DMS114 treated with DMSO at 0.1 percent for 48 hours (cell line): ENCODE measurements at regions not wholly inside any gene's neighbourhood (a gene's known extent, or its start where the extent isn't known, plus 50 kb on each side); places are given as distances from the start of the nearest gene placed in this dataset.
"Not testable (repeated sequence)": the region's sequence is repeated elsewhere in the genome, so short reads cannot be mapped to it uniquely, and the experiment has no call there.

Source experiments
- DNase-seq: peaks from one replicate; lab custom pipeline; 2025; ENCODE audit not compliant: unreplicated experiment; lab: John Stamatoyannopoulos, UW

DNA sequence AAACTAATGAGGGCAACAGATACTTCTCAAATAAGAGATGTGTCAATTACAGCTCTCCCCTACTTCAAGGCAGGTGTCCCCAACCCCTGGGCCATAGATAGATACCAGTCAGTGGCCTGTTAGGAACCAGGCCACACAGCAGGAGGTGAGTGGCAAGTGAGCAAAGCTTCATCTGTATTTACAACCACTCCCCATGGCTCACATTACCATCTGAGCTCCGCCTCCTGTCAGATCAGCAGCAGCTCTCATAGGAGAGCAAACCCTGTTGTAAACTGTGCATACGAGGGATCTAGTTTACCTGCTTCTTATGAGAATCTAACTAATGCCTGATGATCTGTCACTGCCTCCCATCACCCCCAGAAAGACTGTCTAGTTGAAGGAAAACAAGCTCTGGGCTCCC is 422.1 kb downstream of the GJA1 start:
- no peak for DNase-seq

DNA sequence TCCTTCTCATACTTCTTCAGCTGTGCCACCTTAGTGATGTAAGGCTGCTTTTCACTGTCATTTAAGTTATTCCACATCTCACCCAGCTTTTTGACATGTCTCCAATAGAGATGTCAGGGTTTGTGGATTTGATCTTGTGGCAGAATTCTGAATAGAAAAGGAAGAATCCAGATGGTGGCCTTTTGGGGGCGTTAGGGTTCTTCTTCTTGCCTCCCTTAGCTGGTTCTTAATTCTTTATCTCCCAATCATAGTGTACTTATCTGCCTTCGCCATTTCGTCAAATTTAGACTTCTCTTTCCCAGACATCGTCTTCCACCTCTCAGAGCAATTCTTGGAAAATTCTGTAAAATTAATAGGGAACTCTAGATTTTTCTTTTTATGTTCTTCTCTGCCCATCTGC is 422.9 kb downstream of the GJA1 start:
- no peak for DNase-seq

DNA sequence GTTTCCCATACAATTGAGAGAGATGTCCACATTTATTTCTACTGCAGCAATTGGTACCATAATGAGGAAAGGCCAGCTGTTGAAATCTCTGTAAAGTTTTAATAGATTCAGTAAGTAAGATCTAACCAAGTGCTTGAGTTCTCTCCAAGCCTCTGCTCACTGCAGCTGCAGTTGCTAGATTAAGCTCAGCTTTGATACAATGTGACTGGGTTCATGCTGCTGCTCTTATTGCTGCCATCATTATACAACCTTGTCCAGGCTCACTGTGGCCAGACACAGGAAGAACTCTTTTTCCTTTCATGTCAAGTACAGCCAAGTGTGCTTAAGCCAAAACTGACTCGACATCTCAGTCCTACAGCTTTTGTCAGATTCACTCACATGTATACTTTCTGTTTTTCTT is 423.5 kb downstream of the GJA1 start:
- no peak for DNase-seq

DNA sequence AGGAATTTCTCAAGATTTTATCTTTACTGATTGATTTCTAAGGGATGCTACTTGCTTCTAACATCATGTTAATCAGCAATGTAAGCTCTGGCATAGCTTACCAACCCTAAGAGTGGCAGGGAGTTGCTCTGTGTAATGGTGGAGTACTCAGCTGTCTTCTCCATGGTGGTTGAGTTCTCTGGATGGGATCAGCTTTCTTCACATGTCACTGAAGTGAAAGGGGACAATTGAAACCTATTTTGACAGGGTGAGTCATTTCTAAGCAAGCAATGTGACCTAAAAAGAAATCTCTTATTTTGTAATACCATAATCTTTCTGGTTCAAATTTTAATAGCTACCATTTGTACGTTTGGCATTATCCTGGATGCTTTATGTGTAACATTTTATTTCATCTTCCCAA is 430.4 kb downstream of the GJA1 start:
- no peak for DNase-seq

DNA sequence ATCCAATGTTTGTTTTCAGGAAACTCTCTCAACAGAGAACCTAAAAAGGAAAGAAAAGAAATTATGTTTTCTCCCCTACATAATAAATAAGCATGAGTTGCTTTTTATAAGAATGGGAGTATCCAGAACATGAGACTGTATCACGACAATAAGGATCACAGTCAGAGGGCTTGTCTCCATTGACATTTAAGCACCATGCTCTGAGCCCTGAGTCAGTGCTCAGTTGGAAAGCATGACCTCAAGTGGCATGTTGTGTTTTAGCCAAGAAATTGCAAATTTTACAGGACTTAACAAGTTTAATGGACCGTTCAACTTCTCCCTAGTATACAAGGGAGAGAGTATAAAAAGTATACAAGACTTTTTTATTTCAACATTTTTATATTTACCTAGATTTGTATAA is 431.6 kb downstream of the GJA1 start:
- DNase-seq: no peak

DNA sequence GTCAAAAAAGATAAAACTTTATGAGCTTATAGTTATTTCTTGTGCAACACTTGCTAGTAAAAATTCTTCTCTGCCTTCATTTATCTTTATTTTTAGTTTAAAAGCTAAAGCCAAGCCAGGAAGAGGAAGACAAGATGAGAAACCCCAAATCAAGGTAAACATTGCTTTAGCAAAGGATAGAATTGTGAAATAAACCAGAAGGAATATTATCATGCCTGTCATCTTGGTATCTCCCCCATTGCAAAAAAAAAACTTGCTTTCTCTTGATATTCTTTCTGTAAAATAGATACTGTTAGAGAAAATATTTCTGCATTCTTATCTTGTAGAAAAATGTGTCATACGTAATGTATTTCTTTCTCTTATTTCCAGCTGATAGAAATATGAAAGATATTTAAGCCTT is 432.8 kb downstream of the GJA1 start:
- no peak for DNase-seq

DNA sequence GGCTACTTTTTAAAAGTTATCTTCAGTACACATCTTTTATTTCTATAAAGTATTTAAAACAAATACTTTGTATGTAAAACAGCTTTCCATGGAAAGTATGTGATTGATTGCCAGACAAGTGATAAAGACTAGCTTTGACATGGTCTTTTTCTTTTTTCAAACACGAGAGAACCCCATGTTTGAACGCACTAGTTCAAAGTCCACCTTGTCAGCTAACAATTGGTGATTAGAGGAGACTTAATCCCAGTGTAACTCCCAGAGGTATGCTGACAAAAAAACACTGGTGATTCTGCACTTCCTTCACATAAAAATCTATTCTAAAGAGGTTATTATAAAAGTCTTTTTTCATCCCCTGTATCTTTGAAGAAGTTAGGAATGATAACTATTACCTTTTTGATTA is 438.1 kb downstream of the GJA1 start:
- DNase-seq: no peak

DNA sequence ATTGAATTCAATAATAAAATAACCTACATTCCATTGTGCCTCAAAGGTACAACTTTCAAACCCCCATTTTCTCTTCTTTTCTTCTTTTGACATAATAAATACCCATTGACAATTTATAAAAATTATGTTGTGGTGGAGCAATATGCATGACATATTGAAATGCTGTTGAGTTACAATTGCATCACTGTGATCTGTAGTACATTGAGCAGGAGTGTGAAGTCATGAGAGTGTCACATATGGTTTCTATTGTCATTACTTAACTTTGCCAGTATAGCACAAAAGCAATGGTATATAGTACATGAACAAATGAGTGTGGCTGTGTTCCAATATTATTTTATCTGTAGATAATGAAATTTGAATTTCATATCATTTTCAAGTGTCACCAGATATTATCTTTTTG is 441.3 kb downstream of the GJA1 start:
- DNase-seq: no peak

DNA sequence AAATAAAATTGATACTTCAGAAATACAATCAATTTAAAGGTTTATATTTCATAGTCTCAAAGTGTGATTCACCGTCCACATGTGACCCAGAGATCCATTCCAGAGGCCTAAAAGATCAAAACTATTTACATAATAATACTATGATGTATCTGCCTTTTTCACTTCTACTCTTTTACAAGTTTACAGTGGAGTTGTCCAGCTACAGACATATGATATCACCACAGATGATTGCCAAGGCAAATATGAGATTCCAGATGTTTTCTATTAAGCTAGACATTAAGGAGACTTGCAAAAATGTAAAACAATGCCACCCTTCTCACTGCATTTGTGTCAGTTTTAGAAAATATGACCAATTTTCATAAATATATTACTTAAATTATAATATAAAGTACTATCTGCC is 443.7 kb downstream of the GJA1 start:
- DNase-seq: no peak

DNA sequence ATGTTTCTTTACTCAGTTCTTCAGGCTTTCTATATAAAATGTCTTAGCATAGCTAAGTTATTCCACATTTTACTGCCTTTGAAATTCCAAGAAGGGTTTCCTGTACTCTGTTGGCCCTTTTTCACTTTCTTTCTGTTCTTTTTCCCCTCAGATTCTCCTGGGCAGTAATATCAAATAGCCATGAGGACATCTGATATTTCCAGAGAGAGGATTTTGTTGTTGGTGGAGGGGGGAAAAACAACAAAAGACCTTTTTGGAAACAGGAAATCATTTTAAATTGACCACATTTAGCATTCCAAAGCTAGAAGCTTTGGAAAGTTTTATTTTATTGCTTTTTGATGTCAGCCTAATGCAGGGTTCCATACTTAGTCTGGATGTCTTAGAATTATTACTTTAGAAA is 445.4 kb downstream of the GJA1 start:
- no peak for DNase-seq

DNA sequence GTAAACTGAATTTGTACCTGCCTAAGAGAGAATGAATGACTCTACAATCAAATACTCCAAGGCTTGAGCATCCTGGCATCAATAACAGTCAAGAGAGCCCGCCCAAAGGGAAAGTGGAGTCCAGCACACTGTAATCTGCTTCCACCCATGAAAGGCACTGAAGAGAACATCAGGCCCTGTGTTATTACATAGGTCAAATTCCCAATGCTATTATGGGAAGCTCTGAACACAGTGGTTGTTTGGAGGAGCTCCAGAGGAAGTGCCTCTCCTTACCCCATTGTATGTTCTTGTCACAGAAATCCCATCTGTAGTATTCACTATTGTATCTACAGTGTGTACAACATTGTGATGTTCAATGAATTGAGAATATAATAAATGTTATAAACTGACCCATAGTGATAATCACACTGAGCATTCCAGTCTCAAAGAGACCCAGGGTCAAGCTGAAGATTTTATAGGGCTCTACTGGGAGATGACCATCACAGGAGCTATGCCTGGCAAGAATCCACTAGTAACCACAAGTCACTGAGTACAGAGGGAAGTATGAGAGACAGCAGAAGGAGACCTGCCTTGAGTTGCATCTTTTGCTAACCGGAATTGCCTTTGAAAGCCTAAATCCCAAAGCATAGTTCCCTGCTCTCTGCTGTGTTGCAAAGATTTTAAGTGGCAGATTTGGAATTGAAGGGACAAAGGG is 446.7 kb downstream of the GJA1 start:
- no peak for DNase-seq

DNA sequence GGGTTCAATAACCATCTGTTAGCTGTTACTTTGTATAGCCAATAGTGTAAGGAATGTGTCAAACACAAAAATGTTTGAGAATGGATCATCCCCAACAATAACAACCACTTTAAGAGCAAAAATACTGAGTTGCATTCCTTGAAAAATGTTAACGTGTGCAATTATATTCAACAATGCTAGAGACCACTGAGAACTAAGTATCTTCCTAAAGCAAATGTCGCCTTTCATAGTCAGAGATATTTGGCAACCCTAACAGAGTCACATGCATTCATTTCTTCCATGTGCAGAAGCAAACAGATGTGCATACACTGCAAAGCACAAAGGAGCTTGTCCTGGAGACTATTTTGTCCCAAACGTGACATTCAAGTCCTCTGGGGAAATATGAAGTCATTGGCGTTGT is 448.6 kb downstream of the GJA1 start:
- no peak for DNase-seq

DNA sequence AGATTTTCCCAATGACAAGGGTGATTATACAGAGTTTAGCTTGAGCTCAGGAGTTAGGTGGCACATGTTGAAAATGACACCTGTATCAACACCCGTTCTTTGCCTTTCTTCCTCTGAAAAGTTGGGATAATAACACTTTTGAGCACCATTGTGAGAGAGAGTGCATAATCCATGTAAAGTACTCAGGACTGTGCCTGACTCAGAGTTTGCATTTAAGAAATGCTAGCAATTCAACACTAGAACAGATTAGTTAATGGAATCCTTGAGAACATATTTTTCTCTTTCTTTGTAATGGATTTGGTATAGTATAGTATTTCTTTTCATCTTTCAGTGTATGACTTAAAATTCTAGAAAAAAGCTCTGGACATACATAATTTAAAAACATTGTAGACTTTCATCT is 449.2 kb downstream of the GJA1 start:
- DNase-seq: no peak

DNA sequence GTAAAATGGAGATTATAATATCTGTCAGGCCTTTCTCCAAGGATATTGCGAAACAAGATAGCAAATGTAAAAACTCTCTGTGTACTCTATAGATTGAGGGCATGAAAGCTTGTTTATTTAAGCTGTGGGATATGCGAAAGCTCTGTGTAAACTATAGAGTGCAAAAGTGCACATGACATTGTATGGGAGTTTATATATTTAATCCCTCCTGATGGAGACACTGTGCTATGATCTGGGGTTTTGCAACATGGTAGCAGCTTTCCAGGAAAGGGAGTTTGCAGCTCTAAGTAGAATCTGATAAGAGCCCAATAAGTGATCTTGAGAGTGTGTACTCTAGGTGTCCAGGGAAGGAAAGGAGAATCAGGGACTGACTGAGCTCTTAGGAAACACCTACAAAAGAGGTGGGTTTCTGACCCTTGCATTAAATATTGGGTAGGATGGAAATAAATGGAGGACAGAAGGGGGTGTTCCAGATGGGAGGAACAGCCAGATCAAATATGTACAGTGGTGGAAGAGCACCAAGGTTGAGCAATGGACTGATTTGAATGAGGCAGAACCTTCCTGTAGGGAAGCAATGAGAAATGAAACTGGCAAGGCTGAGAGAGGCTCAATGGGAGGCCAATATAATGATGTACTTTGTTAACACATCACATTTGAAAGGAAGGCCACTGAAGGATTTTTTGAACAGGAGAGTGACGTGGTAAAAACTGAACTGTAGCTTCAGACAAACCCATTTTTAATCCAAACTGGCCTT is 450.1 kb downstream of the GJA1 start:
- no peak for DNase-seq

DNA sequence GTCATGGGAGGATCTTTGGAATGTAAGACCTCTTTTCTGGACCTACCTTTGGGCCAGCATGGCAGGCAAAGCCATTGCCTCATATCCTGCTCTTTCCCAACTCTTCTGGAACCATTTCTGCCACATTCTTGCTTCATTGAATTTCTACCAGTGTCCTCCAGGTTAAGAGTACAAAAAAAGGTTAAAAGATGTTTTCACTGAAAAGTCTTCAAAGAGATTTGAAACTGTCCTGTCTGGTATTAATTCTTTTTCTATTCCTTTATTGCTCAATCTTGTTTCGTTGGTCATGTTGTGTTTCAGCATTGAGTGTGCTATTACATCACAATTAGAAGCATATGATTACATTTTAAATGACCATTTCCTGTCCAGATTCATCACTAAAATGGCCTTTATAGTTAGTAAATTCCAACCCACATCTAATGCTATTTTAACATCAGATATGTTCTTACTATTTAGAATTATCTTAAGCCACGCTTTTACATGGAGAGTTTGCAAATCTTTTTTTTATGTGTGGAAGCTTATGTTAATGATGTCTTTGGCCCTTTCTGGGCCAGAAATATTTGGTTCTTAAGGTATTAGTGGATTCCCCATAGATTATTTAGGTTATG is 450.9 kb downstream of the GJA1 start:
- no peak for DNase-seq

DNA sequence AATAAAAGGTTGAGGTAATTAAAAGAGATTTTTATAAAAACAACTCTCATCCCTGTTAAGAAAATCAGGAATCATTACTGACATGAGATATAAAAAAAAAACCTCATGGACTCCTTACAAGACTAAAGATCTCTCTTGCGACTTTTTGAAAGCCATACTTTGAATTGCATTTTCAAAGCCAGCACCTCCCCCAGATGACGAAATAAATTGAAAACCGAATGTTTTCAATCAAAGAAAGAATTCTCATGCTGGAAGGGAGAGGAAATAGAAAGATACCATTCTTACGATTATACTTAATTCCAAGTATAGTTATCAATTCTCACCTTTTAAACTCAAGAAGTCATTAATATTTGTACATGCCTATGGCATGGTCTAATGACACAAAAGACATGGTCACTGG is 452.3 kb downstream of the GJA1 start:
- DNase-seq: no peak

DNA sequence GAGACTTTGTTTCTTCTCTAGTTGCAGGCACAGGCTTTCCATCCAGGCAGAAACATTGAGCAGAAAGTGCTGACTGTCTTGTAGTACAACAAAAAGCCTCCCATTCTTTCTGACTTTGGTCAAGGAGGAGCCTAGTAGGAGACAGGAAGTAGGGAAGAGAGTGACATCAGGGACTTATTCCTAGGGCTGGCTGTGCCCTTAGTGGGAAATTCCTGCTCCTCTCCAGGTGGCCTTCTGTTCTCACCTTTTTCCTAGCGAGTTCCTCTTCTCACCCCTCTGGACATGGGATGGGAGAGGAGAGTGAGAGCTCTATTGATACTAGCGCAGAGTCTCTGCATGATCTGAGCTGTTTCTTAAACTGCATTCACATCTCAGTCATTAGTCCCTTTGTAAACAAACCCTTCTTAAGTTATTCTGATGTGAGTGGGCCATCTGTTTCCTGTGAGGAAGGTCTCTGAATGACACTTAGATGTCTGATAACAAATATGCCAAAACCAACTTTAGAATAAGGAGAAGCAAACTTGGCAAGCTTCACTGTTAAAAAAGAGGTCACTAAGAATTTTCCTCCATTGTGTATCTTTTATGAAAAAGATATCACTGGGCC is 455.0 kb downstream of the GJA1 start:
- no peak for DNase-seq

DNA sequence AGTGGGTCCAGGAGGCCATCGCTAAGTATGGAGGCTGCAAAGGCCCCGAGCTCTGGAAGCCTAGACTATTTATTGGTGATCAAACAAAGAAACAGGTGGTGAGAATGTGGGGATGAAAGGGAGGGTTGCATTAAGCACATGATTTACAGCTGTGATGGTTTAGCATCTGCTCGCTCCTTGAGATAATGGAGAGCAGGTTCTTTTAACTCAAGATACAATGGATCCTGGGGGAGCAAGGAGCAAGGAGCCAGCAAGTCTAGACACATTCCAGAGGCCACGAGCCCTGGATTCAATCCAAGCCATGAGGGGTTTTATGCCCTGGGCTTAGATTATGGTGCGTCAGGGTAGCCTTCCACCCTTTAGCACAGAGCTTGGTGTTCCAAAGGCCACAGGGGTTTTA is 460.3 kb downstream of the GJA1 start:
- DNase-seq: not testable (repeated sequence)

DNA sequence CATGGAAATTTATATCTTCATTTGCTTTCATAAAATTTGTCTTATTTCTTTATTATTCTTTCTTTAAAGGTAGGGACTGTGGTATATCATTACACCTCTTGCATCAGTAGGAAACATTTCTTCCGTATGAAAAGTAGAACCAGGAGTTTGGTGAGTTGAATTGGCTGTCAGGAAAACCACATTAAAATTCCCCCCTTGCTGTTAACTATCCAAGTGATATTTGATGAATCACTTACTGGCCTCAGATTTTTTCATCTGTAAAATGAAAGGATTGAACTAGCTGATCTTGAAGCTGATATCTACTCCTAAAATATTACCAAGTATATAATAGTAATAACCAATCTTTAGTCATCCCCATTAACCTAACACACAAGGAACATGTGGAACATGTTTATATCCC is 460.9 kb downstream of the GJA1 start:
- no peak for DNase-seq

DNA sequence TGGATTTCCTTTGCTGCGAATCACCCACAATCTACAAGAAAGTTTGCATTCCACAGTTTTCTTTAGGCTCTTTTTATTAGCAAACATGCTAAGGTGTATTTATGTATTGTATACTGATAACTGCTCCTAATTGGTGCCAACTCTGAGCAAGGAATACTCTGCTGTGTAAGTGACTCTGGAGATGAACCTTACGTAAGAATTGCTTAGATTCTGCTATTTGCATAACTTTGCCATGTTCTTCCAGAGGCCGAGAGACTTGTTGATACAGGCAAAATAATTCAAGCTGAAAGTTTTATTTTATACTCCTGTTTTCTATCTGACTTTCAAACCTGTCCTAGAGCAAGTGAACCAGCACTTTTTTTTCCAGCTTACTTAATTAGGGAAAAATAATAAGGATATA is 461.3 kb downstream of the GJA1 start:
- DNase-seq: no peak

DNA sequence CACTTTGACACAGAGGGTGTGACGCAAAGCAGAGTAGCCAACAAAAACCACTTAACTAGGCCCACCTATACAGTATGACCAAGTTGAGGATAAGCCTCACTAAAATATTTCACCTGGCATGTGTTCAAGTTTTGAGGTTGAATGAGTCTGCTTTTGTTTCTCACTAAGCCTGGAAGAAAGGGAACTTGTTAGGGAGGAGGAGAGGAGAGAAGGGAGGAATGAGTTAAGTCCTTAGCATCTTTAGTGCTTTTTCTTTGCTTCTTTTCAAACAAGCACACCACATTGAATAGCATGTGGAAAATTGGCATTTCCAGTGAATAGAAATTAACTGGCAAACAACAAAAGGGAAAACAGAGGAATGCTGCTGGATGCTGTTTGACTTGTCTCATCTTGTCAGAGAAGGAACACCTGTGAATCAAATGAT is 461.9 kb downstream of the GJA1 start:
- no peak for DNase-seq

DNA sequence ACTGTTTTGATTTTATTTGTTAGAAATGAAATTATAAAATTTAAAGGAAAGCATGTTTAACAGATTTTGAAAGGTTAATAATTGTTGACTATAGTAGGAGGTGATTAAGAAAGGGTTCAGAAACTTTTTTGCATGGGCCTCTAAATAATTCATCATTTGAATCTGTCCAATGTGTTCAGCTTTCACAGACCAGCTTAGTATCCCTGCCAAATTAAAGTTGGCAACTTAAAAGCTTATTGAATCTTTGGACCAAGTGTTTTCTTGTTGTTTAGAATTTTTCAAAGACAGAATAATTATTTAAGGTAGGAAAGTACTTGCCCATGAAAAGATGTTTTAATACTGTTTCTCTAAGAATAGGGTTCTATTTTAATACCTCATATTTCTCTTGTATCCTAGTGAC is 466.0 kb downstream of the GJA1 start:
- DNase-seq: no peak
